ENCODE measurements at regions not wholly inside any gene's neighbourhood (a gene's known extent, or its start where the extent isn't known, plus 50 kb on each side); places are given as distances from the start of the nearest gene placed in this dataset.

DNA sequence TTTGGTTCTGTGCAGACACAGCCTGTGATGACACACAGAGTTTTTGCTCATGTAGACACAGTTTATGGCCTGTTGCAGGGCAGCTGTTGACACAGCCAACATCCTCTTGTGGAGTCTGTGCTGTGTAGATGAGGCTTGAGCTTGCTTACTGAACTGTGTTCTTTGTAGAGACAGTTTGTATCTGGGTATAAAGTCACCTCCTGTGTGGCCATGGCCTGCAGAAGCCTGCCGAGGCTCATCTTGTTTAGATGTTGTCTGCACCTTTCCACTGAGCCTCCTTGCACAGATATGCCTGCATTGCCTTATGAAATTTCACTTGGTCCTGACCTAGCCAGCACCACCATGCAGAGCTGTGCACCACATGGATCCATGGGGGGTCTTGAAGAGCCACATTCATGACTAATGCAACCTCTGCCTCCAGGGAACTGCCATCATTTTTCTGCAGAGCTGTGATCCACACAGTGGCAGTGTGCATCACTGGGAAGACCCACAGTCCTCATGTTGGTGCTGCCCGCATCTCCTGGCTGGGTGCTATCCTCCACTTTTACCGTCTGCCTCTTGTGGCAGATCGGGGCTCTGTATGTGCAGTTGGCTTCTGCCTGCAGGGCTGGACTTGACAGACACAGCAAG lies 198.0 kb upstream of the MAMLD1 start:
- no peaks in the 10 kb centered on the region for H3K36me3 ChIP-seq (ENCODE audit: control insufficient read depth in 2 of 2, insufficient read depth in 2 of 2, low read length in 1 of 2)
- DNase-seq (ENCODE audit: low read depth, low spot score): no peak
- 25% methylated on average over 4 of the region's 4 CpGs for WGBS (ENCODE audit: insufficient coverage, insufficient replicate concordance, low lambda C conversion rate, missing lambda C conversion rate)
- no peak overlapping the region for H3K4me2 ChIP-seq (ENCODE audit: control insufficient read depth, insufficient read depth)
- H3K4me3 ChIP-seq: no peak overlapping the region
- ChIA-PET SMC1A (ENCODE audit: uncharacterized antibody, unreplicated experiment) (no interaction called here), RAD21 (ENCODE audit: unreplicated experiment) (no interaction called here), CTCF (no interaction called here), POLR2A (no interaction called here)
- intact Hi-C loops (cut with micrococcal nuclease; ENCODE audit: unreplicated experiment) (no loop called here), in situ Hi-C loops (cut with MboI) (no loop called here)
- H3K79me2 ChIP-seq (ENCODE audit: control insufficient read depth, insufficient read depth, low read length): no peaks in the 10 kb centered on the region
- H3K4me1 ChIP-seq (ENCODE audit: control insufficient read depth, insufficient read depth, low read length): no peaks in the 10 kb centered on the region
- no TSS peak for BruUV-seq (replicated peaks)
- H3K9me3 ChIP-seq (replicated peaks; ENCODE audit: control insufficient read depth, insufficient read depth, low read length): no peaks in the 10 kb centered on the region
- FAIRE-seq: no peak
- ATAC-seq: no peak
- H3K27ac ChIP-seq (ENCODE audit: control insufficient read depth, insufficient read depth): no peak overlapping the region
- H4K20me1 ChIP-seq (ENCODE audit: control insufficient read depth, insufficient read depth): no peaks in the 10 kb centered on the region
- H3K27me3 ChIP-seq (replicated peaks in 1 of 2; ENCODE audit: control insufficient read depth in 2 of 2, insufficient read depth in 2 of 2, low read length in 1 of 2): no peaks in the 10 kb centered on the region
- no peak overlapping the region for H2AFZ ChIP-seq (ENCODE audit: control insufficient read depth, low read depth, low read length)
- H3K9ac ChIP-seq (ENCODE audit: control insufficient read depth, insufficient read depth, low read length): no peak overlapping the region
- TF ChIP-seq BMI1 (IDR thresholded peaks at IDR 0.05; ENCODE audit: borderline replicate concordance): no peak
- no peak for TF ChIP-seq IRF4 (IDR thresholded peaks at IDR 0.05; ENCODE audit: low read depth, low read length)
- no peak for TF ChIP-seq ZNF384 (IDR thresholded peaks at IDR 0.05; ENCODE audit: borderline replicate concordance, low read depth, low read length)
- no peak for TF ChIP-seq CHD1 (IDR thresholded peaks at IDR 0.05; ENCODE audit: low read depth, low read length)
- no peak for TF ChIP-seq SUPT20H (IDR thresholded peaks at IDR 0.05; ENCODE audit: borderline replicate concordance, control insufficient read depth, low read depth, low read length)
- TF ChIP-seq, protein P1, sequence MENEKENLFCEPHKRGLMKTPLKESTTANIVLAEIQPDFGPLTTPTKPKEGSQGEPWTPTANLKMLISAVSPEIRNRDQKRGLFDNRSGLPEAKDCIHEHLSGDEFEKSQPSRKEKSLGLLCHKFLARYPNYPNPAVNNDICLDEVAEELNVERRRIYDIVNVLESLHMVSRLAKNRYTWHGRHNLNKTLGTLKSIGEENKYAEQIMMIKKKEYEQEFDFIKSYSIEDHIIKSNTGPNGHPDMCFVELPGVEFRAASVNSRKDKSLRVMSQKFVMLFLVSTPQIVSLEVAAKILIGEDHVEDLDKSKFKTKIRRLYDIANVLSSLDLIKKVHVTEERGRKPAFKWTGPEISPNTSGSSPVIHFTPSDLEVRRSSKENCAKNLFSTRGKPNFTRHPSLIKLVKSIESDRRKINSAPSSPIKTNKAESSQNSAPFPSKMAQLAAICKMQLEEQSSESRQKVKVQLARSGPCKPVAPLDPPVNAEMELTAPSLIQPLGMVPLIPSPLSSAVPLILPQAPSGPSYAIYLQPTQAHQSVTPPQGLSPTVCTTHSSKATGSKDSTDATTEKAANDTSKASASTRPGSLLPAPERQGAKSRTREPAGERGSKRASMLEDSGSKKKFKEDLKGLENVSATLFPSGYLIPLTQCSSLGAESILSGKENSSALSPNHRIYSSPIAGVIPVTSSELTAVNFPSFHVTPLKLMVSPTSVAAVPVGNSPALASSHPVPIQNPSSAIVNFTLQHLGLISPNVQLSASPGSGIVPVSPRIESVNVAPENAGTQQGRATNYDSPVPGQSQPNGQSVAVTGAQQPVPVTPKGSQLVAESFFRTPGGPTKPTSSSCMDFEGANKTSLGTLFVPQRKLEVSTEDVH (IDR thresholded peaks at IDR 0.05; ENCODE audit: low read depth, partially characterized antibody): no peak
- no peak for TF ChIP-seq HCFC1 (IDR thresholded peaks at IDR 0.05; ENCODE audit: low read length)
- TF ChIP-seq BHLHE40 (IDR thresholded peaks at IDR 0.05; ENCODE audit: borderline replicate concordance in 1 of 2, low read depth in 2 of 2, low read length in 1 of 2): no peak
- no peak for TF ChIP-seq RFX5 (IDR thresholded peaks at IDR 0.05; ENCODE audit: low read depth, low read length)
- no peak for TF ChIP-seq YBX1 (IDR thresholded peaks at IDR 0.05)
- TF ChIP-seq PAX5 (IDR thresholded peaks at IDR 0.05; ENCODE audit: borderline replicate concordance, low read depth, low read length): no peak
- TF ChIP-seq, protein P2, sequence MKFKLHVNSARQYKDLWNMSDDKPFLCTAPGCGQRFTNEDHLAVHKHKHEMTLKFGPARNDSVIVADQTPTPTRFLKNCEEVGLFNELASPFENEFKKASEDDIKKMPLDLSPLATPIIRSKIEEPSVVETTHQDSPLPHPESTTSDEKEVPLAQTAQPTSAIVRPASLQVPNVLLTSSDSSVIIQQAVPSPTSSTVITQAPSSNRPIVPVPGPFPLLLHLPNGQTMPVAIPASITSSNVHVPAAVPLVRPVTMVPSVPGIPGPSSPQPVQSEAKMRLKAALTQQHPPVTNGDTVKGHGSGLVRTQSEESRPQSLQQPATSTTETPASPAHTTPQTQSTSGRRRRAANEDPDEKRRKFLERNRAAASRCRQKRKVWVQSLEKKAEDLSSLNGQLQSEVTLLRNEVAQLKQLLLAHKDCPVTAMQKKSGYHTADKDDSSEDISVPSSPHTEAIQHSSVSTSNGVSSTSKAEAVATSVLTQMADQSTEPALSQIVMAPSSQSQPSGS (IDR thresholded peaks at IDR 0.05; ENCODE audit: low read length): no peak
- no peak for TF ChIP-seq POU2F2 (IDR thresholded peaks at IDR 0.05; ENCODE audit: borderline replicate concordance, low read depth, low read length)
- TF ChIP-seq, protein P3, sequence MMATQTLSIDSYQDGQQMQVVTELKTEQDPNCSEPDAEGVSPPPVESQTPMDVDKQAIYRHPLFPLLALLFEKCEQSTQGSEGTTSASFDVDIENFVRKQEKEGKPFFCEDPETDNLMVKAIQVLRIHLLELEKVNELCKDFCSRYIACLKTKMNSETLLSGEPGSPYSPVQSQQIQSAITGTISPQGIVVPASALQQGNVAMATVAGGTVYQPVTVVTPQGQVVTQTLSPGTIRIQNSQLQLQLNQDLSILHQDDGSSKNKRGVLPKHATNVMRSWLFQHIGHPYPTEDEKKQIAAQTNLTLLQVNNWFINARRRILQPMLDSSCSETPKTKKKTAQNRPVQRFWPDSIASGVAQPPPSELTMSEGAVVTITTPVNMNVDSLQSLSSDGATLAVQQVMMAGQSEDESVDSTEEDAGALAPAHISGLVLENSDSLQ (IDR thresholded peaks at IDR 0.05): no peak
- no peak for TF ChIP-seq TCF3 (IDR thresholded peaks at IDR 0.05; ENCODE audit: borderline replicate concordance, insufficient read depth, low read depth, low read length)
- TF ChIP-seq DPF2 (IDR thresholded peaks at IDR 0.05): no peak
- no peak for TF ChIP-seq HDAC6 (IDR thresholded peaks at IDR 0.05; ENCODE audit: unreplicated experiment)
- no peak for TF ChIP-seq ZNF622 (IDR thresholded peaks at IDR 0.05)
- TF ChIP-seq, protein P4, sequence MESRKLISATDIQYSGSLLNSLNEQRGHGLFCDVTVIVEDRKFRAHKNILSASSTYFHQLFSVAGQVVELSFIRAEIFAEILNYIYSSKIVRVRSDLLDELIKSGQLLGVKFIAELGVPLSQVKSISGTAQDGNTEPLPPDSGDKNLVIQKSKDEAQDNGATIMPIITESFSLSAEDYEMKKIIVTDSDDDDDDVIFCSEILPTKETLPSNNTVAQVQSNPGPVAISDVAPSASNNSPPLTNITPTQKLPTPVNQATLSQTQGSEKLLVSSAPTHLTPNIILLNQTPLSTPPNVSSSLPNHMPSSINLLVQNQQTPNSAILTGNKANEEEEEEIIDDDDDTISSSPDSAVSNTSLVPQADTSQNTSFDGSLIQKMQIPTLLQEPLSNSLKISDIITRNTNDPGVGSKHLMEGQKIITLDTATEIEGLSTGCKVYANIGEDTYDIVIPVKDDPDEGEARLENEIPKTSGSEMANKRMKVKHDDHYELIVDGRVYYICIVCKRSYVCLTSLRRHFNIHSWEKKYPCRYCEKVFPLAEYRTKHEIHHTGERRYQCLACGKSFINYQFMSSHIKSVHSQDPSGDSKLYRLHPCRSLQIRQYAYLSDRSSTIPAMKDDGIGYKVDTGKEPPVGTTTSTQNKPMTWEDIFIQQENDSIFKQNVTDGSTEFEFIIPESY (IDR thresholded peaks at IDR 0.05): no peak
